Right atrium auricular region (tissue), 2 donors: ENCODE measurements at regions not wholly inside any gene's neighbourhood (a gene's known extent, or its start where the extent isn't known, plus 50 kb on each side); places are given as distances from the start of the nearest gene placed in this dataset.
"Not testable (repeated sequence)": the region's sequence is repeated elsewhere in the genome, so short reads cannot be mapped to it uniquely, and the experiment has no call there.

Source experiments
- DNase-seq: peaks from one replicate; pipeline ENCODE4 v3.0.0-alpha.2; 2019; ENCODE audit warnings: low spot score
- H3K27ac ChIP-seq, 2 donors: fragments of 200-600 bp; sonication (generic); 1 replicate in 1 of 2; 2 replicates in 1 of 2; pipeline ENCODE4 v1.5.1; 2016 to 2019
- H3K27me3 ChIP-seq, 2 donors: fragments of 200-600 bp; sonication (generic); one replicate each; pipeline versions ENCODE4 v1.5.1 to v1.6.0; 2017 to 2019
- H3K36me3 ChIP-seq: fragments of 200-600 bp; sonication (generic); one replicate; pipeline ENCODE4 v1.5.1; 2016
- H3K4me1 ChIP-seq, 2 donors: fragments of 200-600 bp; sonication (generic); one replicate each; pipeline versions ENCODE4 v1.5.1 to v1.6.0; 2017 to 2019
- H3K4me3 ChIP-seq, 2 donors: fragments of 200-600 bp; sonication (generic); 1 replicate in 1 of 2; 2 replicates in 1 of 2; pipeline ENCODE4 v1.5.1; 2017 to 2019; ENCODE audit warnings: mild to moderate bottlenecking in 1 of 2, moderate library complexity in 1 of 2
- H3K9me3 ChIP-seq, 2 donors: fragments of 200-600 bp; sonication (generic); one replicate each; pipeline ENCODE4 v1.5.1; 2019
- CTCF ChIP-seq, 2 donors: fragments of 200-600 bp; sonication (generic); IDR thresholded peaks; one replicate each; pipeline ENCODE4 v1.5.1; 2019; ENCODE audit warnings: antibody characterized with exemption in 2 of 2

- H3K36me3 ChIP-seq: peaks cover 6% of the 10 kb centered on the region
- DNase-seq: no peak
- peak in 1 of 2 donors; percentile 10 for TF ChIP-seq CTCF (IDR thresholded peaks at IDR 0.05)
- peak overlapping the region; percentile 58 to 68 for H3K27ac ChIP-seq
- H3K4me3 ChIP-seq: no peak overlapping the region
- H3K9me3 ChIP-seq: no peaks in the 10 kb centered on the region
- peaks cover 0 to 69% of the 10 kb centered on the region in 2 donors for H3K4me1 ChIP-seq
- no peaks in the 10 kb centered on the region for H3K27me3 ChIP-seq
Observed at GRCh38 chr3:159882790-159883779, 105.5 kb upstream of the IL12A start.

GRCh38 chr3:159884661-159885402 lies 103.8 kb upstream of the IL12A start:
- no peak for DNase-seq

GRCh38 chr3:159886050-159886449 lies 102.6 kb upstream of the IL12A start:
- no peak for DNase-seq
- peaks cover 31% of the 10 kb centered on the region for H3K36me3 ChIP-seq
- no peaks in the 10 kb centered on the region for H3K27me3 ChIP-seq
- no peak for TF ChIP-seq CTCF (IDR thresholded peaks at IDR 0.05)
- H3K4me1 ChIP-seq: peaks cover 0 to 56% of the 10 kb centered on the region in 2 donors
- H3K4me3 ChIP-seq: no peak overlapping the region
- H3K9me3 ChIP-seq: no peaks in the 10 kb centered on the region
- peak overlapping the region in 1 of 2 donors; percentile 31 for H3K27ac ChIP-seq

More at GRCh38 chr3:159884661-159885402, 103.8 kb upstream of the IL12A start:
- Histone ChIP-seq H3K9me3 (no peaks in the 10 kb centered on the region), H3K27me3 (no peaks in the 10 kb centered on the region), H3K27ac (peak overlapping the region in 1 of 2 donors; percentile 31), H3K4me3 (no peak overlapping the region), H3K4me1 (peaks cover 0 to 56% of the 10 kb centered on the region in 2 donors), H3K36me3 (peaks cover 23% of the 10 kb centered on the region)
- TF ChIP-seq CTCF (IDR thresholded peaks at IDR 0.05): peak; percentile 26 to 68

GRCh38 chr3:159886530-159886929 lies 102.1 kb upstream of the IL12A start:
- Histone ChIP-seq H3K36me3 (peaks cover 34% of the 10 kb centered on the region), H3K4me1 (peaks cover 0 to 56% of the 10 kb centered on the region in 2 donors)
- H3K27ac ChIP-seq, DNase-seq, H3K4me3 ChIP-seq, H3K9me3 ChIP-seq, H3K27me3 ChIP-seq: not testable (repeated sequence)

GRCh38 chr3:159887168-159887567 lies 101.5 kb upstream of the IL12A start:
- no peak for DNase-seq
- no peaks in the 10 kb centered on the region for H3K27me3 ChIP-seq
- peaks cover 0 to 56% of the 10 kb centered on the region in 2 donors for H3K4me1 ChIP-seq
- no peak overlapping the region for H3K4me3 ChIP-seq
- no peak overlapping the region for H3K27ac ChIP-seq
- no peak for TF ChIP-seq CTCF (IDR thresholded peaks at IDR 0.05)
- H3K36me3 ChIP-seq: peaks cover 40% of the 10 kb centered on the region
- H3K9me3 ChIP-seq: no peaks in the 10 kb centered on the region

GRCh38 chr3:159887911-159888310 lies 100.7 kb upstream of the IL12A start:
- H3K4me1 ChIP-seq: peaks cover 0 to 56% of the 10 kb centered on the region in 2 donors

More at GRCh38 chr3:159887911-159888310, 100.7 kb upstream of the IL12A start:
- DNase-seq: no peak
- Histone ChIP-seq H3K9me3 (no peaks in the 10 kb centered on the region), H3K27me3 (no peaks in the 10 kb centered on the region), H3K4me3 (no peak overlapping the region), H3K27ac (no peak overlapping the region), H3K36me3 (peaks cover 47% of the 10 kb centered on the region)
- TF ChIP-seq CTCF (IDR thresholded peaks at IDR 0.05): no peak
